GM19351 (cell line): ENCODE measurements at regions not wholly inside any gene's neighbourhood (a gene's known extent, or its start where the extent isn't known, plus 50 kb on each side); places are given as distances from the start of the nearest gene placed in this dataset.
"Not testable (repeated sequence)": the region's sequence is repeated elsewhere in the genome, so short reads cannot be mapped to it uniquely, and the experiment has no call there.

ENCODE experiments used
- ATAC-seq: cut with Tn5 transposase; IDR thresholded peaks from one replicate; pipeline ENCODE4 v1.9.1; 2021; ENCODE audit warnings: mild to moderate bottlenecking, moderate library complexity; ENCODE audit not compliant: unreplicated experiment

DNA sequence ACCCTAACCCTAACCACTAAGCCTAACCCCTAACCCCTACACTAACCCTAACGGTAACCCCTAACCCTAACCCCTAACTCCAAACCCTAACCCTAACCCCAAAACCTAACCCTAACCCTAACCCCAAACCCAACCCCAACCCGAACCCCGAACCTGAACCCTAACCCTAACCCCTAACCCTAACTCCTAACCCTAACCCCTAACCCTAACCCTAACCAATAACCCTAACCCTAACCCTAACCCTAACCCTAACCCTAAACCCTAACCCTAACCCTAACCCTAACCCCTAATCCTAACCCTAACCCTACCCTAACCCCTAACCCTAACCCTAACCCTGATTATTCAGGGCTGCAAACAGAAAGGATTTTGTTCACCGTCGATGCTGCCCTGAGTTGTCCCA lies 144.6 kb upstream of the DUSP22 start:
- not testable (repeated sequence) for ATAC-seq

DNA sequence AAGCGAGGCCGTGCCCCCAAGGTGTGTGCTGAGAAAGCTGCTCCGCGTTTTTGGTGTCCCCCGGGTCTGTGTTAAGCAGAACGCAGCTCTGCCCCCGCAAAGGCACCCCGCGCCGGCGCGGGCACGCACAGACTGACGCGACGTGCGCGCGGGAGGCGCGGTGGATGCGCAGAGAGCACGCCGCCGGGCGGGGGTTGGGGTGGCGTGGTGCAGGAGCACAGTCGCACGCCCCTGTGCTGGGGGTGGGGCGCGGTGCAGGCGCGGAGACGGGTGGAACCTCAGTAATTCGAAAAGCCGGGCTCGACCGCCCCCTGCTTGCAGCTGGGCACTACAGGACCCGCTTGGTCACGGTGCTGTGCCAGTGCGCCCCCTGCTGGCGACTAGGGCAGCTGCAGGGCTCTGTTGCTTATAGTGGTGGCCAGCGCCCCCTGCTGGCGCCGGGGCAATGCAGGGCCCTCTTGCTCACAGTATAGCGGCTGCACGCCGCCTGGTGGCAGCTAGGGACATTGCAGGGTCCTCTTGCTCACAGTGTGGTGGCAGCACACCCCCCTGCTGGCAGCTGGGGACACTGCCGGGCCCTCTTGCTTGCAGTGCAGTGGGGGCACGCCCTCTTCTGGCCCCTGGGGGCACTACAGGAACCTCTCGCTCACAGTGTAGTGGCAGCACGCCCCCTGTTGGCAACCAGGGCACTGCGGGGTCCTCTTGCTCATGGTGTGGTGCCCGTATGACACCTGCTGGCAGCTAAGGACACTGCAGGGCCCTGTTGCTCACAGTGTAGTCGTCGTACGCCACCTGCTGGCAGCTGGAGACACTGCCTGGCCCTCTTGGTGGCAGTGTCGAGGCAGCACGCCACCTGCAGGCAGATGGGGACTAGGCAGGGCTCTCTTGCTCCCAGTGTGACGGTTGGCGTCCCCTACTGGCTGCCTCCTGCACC lies 144.0 kb upstream of the DUSP22 start:
- ATAC-seq: peak; percentile 86

DNA sequence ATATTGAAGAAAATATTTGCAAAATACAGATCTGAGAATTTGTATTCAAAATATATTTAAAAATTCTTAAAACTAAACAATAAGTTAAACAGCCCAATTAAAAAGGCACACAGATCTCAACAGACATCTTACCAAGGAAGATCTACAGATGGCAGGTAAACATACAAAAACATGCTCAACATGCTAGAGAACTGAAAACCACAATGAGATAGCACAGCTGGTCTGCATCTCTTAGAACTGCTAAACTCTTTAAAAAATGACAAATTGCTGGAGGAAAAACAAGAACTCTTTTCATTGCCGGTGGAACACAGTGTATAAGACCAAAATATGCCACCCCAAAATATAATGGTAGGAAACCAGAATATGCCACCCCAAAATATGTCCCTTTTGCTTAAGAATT lies 142.1 kb upstream of the DUSP22 start:
- ATAC-seq: not testable (repeated sequence)

DNA sequence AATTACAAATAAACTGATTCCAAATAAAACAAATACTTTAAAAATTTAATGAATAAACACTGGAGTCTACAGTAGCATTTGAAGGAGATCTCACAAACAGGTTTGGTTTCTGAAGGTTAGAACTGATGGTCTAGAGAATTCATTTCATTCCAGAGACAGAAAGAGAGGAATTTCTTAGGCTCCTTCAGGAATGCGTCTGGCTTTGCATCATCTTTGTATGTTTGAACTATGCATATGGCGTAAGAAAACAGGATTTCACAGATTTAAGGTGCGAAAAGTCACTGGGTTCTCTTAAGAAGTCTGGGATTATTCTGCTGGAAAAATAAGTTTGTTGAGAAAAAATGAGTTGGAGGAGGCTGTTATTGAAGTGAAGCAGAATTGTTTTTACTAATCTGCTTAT lies 139.9 kb upstream of the DUSP22 start:
- ATAC-seq: not testable (repeated sequence)

DNA sequence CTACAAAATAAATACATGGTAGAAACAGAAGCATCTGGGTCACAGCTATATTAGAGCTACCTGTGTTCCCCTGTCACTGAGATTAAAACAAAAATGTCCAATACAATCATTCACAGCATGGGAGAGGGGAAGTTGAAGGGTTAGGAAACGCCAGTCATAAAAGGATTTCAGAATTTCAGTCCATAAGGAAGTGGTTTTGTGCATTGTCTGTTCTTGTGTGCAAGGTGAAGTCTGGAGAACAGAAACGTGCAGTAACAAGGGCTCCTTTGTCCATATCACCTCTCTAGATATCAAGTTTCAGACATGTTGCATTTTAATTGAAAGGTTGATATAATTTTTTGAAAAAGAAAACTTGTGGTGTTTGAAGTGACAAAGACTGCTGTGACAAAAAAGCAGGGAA lies 139.3 kb upstream of the DUSP22 start:
- ATAC-seq: not testable (repeated sequence)

DNA sequence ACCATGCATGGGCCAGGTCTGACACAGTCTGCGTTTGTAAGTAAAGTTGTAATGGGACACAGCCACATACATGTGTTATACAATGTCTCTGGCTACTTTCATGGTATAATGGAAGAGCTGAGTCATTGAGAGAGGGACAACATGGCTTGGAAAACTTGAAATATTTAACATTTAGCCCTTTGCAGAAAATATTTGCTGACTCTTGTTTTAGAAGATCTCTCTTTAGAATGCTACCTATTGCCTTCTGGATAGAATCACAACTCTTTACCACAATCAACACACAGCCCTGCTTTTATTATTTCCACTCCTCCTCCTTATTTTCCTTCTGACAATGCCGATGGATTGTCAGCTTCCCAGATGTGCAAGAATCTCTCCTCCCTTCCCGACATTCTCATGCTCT lies 138.4 kb upstream of the DUSP22 start:
- not testable (repeated sequence) for ATAC-seq

DNA sequence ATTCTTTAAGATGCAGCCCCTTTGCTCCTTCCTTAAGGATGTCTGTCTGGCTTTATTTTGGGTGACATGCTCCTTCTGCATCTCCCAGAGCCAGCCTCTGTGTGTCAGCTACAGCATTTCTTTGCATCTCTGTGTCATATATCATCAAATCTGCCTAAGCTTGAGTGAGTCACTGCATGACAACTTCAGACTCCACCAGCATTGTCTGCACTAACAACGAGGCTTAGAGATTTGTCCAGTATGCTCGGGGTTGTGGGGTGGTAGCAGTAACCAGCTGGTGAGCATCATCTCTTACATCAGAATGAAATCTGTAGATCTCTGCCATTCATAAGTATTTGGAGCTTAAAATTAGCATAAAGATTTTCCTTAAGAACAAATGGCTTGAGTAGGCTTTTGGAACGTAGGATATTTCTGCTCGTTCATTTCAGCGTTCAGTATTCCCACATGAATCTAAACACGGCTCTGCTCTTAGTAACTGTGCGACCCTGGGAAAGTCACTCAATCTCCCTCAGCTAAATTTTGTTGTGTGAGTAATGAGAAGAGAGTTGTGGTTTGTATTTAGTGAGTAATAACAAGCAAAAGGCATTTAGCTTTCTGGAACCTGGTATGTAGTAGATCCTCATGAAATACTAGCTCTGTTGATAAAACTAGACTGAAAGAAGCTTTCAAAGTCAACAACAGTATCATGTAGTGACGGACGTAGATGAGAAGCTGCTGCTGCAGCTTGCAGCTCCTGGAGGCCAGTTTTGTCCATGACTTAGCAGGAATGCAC lies 137.8 kb upstream of the DUSP22 start:
- not testable (repeated sequence) for ATAC-seq

DNA sequence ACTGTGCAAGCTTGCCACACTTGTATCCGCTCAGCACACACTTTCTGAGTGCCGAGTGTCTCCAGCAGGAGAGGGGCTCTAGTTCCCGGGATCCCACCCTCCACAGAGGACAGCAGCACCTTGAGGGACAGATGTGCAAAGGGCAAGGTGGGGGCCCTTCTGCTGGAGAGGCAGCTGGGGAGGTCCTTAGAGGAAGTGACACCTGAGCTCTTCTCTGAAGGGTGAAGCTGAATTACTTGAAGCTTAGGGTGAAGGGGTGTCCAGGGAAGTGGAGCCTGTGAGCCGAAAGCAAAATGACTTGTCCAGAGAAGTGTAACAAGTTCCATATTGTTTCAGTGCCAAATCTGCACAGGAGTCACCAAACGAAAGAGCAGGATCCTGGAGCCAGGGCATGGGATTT lies 136.3 kb upstream of the DUSP22 start:
- ATAC-seq: no peak

DNA sequence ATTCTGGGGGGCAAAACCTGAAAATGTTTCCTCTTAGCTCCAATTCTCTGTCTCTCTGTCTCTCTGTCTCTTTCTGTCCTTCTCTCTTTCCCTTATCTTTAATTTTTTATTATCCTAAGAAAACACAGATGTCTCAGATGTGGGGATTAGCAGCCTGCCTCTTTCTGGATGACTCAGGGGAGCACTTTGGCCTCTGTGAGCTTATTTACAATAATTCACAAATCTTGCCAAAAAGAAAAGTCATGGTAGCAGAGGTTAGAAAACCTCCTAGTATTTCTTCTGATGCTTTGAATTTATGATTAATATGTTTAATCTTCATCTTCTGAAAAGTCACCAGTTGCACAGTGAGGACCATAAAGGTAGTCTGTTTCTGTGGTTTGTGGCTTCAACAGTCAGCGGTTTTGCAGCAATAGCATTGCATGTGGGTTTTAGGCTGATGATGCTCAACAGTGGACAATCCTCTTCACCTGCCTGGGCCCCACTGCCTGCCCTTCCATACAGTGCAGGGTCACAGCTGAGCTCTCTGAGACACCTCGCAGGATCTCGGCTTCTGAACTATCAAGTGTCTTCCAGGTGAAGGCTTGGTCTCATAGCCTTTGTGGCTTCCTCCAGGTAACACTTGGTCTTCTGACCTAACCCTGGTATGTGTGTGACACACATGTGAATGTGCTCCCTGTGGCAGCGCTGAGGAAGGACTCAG lies 135.7 kb upstream of the DUSP22 start:
- ATAC-seq: not testable (repeated sequence)

DNA sequence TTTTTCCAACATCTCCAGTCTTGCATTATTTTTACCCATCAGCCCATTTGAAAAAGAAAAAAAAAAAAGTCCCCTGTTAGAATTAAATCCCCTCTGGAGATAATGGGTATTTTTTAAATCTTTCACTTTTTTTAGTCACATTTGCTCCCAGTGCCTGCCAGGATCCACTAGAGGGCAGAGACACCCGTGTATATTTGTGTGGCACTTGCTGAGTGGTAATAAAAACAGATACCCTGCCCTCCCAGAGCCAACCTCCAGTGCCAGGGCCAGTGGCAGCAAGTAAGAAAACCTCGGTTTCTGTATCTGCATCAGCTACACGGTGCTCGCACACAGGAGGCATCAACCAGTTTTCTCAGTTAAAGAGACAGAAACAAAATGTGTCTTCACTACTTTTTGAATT lies 135.1 kb upstream of the DUSP22 start:
- ATAC-seq: not testable (repeated sequence)

DNA sequence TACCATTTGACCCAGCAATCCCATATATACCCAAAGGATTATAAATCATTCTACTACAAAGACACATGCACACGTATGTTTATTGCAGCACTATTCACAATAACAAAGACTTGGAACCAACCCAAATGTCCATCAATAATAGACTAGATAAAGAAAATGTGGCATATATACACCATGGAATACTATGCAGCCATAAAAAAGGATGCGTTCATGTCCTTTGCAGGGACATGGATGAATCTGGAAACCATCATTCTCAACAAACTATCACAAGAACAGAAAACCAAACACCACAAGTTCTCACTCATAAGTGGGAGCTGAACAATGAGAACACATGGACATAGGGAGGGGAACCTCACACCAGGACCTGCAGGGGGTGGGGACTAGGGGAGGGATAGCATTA lies 130.6 kb upstream of the DUSP22 start:
- ATAC-seq: not testable (repeated sequence)

DNA sequence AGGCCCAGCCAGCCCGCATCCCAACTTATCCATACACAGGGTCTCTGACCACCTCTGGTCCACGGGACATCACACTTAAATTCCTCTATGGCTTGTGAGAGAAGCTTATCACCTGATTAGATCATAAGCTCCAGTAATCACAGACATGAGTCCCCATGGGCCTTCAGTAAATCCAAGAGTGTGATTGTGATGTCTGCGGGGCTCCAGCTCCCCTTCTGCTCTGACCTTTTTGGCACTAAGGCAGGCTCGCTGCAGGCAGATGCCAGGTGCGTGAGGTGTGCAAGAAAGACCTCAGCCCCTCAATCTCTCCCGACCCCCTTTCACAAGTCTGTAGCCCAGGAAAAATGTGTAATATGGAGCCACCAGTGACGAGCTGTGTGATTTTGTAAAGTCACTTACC lies 127.6 kb upstream of the DUSP22 start:
- no peak for ATAC-seq

DNA sequence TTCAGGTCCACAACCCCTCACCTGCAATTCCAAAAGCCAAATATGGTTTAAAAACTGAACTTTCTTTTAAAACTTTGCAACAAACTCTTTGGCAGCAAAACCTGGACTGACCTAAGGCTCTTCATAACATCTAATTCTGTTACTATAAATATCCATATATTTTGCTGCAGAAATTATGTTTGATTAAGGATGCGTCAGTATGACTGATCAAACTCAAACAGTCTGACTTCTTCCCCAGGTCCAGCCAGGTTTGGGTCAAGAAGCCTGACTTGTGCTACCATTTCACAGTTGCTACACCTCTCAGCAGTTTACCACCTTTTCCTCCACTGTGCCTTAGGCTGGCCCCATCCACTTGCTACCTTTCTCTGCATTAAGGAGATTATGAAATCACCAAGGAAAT lies 127.0 kb upstream of the DUSP22 start:
- ATAC-seq: no peak

DNA sequence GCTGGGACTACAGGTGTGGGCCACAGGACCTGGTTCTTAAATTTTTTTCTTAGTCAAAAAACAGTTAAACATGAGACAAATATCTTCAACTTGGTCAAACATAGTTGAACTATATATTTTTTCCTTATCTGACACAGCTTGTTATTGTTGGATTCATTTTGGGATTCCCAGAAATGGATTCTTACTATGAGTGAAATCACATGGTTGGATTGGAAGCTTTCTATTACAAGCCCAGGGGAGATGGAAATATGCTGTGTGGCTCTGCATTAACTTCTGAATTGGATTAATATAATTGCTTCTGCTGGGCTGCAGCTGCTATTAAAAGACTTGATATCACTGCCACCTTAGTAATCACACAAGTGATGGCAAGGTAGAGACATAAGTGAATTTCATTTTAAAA lies 126.4 kb upstream of the DUSP22 start:
- no peak for ATAC-seq

DNA sequence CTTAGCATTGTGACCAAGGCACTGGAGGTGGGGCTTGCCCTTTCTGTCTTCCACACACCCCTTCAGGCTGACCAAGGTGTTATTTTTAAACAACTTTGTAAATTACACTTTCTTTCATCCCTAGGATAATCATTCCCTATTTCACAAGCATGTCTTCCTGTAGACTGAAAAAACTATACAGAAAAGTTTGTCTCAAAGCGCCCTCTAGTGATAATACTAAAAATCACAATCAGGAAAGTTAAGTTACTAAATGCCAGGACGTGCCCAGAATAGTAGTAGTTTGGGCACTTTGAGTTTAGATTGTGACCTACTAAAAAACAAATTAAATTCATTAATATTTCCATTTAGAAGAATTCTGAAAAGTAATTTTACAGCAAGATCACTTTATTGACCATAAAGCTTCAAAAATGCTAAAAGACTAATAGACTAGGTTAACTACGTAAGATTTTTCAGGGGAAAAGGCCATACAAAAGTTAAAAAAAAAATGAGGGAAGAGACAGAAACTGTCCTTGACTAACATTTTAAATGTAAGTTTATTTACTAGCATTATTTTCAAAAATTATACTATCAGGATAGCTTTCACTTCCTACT lies 123.3 kb upstream of the DUSP22 start:
- no peak for ATAC-seq

DNA sequence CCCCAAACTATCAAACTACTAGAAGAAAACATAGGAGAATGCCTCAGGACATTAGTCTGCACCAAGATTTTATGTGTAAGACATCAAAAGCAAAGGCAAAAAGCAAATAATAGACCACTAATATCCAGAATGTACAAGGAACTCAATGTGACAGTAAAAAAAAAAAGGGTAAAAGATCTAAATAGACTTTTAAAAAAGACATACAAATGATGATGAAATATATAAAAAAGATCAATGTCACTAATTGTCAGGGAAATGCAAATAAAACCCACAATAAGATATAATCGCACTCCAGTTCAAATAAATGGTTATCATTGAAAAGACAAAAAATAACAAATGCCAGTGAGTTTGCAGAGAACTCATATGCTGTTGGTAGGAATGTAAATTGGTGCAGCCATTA lies 118.3 kb upstream of the DUSP22 start:
- no peak for ATAC-seq

DNA sequence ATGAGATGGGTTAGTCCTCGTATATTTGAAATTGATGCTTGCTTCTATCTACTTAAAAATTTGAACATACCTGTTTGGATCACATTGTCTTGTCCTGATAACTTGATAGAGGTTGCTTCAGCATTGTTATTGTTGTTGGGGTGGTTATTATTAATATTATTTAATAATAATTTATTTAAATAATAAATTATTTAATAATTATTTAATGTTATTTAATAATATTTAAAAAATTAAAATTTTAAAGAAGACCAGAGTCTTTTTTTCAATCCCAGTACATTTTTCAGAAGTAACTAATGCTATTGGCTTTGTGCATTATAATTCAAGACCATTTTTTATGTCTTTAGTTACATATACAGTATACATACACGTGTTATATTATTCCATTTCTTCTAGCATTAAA lies 116.6 kb upstream of the DUSP22 start:
- ATAC-seq: no peak

DNA sequence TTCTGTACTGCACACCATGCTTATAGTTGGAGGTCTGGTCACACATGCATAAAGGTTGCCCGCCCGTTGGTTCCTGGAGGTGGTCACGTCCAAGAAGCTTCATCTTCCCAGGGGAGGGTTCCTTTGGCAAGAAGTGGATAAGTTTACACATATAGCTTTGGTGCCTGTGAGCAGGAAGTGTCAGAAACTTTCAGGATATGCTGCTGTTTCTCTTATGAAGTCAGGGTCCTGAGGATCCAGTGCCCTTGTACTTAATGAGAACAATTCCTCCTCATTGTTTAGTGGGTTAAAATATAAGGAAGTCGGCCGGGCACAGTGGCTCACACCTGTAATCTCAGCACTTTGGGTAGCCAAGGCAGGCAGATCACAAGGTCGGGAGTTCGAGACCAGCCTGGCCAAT lies 115.5 kb upstream of the DUSP22 start:
- ATAC-seq: no peak

DNA sequence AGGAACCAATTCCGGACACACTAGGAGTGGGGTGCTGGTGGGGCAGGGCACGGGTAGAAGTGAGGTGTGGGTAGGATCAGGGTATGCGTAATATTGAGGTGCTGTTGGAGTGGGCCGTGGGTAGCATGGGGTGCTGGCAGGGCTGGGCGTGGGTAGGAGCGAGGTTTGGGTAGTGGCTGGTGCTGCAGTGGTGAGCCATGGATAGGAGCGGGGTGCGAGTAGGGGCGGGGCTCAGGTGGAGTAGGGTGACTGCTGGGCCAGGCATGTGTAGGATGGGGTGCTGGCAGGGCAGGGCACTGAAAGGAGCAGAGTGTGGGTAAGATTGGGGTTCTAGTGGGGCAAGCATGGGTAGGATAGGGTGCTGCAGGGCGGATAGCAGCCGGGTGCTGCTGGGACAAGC lies 114.2 kb upstream of the DUSP22 start:
- no peak for ATAC-seq

DNA sequence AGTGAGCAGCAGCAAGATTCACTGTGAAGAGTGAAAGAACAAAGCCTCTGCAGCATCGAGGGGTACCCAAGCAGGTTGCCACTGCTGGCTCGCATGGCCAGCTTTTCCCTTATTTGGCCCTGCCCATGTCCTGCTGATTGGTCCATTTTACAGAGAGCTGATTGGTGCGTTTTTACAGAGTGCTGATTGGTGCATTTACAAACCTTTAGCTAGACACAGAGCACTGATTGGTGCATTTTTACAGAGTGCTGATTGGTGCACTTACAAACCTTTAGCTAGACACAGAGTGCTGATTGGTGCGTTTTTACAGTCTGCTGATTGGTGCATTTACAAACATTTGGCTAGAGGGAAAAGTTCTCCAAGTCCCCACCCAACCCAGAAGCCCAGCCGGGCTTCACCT lies 113.4 kb upstream of the DUSP22 start:
- ATAC-seq: not testable (repeated sequence)

DNA sequence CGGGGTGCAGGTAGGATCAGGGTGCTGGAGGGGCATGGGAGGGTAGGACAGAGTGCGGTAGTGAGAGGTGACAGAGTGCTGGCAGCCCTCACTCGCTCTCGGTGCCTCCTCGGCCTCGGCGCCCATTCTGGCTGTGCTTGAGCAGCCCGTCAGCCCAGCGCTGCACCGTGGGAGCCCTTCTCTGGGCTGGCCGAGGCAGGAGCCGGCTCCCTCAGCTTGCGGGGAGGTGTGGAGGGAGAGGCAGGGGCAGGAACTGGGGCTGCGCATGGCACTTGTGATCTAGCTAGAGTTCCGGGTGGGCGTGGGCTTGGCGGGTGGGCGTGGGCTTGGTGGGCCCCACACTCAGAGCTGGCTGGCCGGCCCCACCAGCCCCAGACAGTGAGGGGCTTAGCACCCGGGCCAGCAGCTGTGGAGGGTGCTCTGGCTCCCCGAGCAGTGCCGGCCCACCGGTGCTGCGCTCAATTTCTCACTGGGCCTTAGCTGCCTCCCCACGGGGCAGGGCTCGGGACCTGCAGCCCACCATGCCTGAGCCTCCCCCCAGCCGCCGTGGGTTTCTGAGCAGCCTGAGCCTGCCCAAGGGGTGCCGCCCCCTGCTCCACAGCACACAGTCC lies 112.8 kb upstream of the DUSP22 start:
- ATAC-seq: no peak
